HG02970 (cell line): ENCODE measurements at regions not wholly inside any gene's neighbourhood (a gene's known extent, or its start where the extent isn't known, plus 50 kb on each side); places are given as distances from the start of the nearest gene placed in this dataset.
A peak's percentile ranks its signal among the peaks of the same experiment; 100 is the strongest.
"Not testable (repeated sequence)": the region's sequence is repeated elsewhere in the genome, so short reads cannot be mapped to it uniquely, and the experiment has no call there.

Experiments
- ATAC-seq: cut with Tn5 transposase; IDR thresholded peaks from one replicate; pipeline ENCODE4 v1.9.1; 2021; ENCODE audit warnings: mild to moderate bottlenecking, moderate library complexity, moderate number of reproducible peaks; ENCODE audit not compliant: unreplicated experiment, low FRiP score

GRCh38 chr1:66424530-66424929 is 109.4 kb upstream of the SGIP1 start:
- ATAC-seq: not testable (repeated sequence)

- ATAC-seq: no peak
Observed at GRCh38 chr1:66426239-66426853, 107.6 kb upstream of the SGIP1 start.

DNA sequence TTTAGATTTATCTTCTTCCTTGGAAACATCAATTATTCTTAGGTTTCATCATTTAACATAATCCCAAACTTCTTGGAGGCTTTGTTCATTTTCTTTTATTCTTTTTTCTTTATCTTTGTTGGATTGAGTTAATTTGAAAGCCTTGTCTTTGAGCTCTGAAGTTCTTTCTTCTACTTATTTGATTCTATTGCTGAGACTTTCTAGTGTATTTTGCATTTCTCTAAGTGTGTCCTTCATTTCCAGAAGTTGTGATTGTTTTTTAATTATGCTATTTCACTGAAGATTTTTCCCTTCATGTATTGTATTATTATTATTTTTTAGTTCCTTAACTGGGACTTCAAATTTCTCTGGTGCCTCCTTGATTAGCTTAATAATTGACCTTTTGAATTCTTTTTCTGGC is 103.1 kb upstream of the SGIP1 start:
- not testable (repeated sequence) for ATAC-seq

- ATAC-seq: no peak
Observed at GRCh38 chr1:66431999-66432398, 102.0 kb upstream of the SGIP1 start.

DNA sequence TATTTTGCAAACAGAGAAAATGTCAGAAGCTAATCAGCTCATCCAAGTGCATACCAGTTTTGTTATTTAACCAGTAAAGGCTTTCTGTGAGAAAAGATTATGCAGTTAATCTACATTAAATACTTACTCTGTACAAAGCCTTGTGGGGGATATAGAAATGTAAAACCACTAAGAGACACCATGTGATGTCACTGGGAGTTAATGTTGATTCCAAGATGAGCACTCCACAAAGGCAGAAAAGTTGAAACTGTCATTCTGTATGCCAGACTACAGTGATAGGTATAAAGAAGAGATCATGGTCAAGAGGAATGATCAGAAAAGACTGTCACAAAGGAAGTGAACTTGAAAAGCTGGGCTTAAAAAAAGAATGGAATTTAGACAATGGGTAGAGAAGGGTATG is 100.3 kb upstream of the SGIP1 start:
- no peak for ATAC-seq

DNA sequence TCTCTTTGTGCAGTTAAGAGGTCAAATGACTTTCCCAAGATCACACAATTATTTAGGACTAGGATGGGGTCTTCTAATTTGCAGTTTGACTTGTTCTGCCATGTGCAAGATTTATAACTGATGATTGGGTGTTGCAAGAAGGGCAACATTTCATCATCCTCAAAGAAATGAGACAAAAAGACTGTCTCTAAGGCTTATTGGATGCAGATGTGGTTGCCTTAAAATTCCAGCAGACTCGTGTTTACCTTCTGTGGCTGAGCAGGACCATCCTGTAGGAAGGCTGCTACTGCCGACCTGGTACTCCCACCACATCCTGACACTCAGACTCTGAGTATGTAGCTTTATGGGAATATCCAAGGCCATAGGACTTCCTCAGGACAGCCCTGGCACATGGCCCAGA is 99.9 kb upstream of the SGIP1 start:
- ATAC-seq: no peak

DNA sequence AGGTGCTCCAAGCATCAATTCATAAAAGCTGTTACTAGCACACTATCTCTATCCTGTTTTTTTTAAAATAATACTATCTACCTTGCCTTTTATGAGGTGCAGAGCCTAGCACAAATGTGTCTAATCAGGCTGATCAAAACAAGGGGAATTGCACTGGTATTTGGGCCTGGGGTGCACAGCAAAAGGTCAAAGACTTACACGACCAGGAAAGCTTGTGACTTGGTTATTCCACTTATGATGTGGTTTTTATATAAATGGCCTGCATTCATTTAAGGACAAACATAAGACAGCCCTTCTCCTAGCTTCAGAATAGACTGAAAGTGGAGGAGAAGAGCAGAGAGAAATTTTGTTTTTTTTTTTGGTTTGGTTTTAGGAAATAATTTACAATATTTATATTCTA is 98.4 kb upstream of the SGIP1 start:
- no peak for ATAC-seq

DNA sequence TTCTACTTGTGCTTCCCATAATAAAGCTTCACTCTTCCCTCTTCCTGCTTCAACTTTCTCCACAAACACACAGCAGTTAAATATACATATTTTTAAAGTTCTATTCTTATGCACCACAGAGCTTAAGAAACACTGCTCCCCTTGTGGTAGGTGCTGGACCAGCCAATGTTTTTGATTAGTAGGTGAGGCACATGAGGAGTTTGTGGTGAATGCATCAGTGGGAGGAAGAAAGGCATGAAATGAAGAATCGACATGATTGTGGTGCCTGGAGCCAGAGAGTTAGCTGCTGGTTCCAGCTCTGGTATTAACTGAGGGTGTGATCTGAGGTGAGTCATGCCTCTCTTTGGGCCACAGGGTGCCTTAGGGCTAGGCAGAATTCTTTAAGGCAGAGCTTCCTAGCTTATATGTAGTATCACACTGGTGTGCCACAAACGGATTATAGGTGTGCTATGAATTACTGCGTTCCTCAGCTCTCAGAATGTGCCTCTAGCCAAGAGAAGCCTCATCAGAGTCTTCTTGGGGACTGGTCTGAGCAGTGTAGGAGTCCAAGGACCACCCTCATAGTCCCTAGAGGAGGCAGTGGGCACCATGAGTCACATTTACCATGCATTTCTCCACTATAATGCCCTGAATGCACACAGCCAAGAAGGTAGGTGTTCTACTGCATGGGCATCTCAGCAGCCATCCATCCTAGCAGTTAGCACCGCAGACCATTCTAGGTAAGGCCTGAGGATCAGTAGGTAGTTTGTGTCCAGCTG is 97.4 kb upstream of the SGIP1 start:
- ATAC-seq: peak; percentile 51

DNA sequence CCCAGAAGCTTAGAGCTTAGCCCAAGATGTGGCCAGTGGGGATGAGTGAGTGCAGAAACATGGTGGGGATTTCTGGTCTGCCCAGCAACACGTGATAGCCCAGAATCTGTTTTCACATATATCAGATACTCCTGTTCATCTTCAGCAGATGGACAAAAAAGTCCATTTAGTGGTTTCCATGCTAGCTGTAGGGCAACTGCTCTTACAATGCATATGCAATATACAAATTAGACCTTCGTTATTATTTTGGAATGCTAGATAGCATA is 96.9 kb upstream of the SGIP1 start:
- ATAC-seq: no peak

DNA sequence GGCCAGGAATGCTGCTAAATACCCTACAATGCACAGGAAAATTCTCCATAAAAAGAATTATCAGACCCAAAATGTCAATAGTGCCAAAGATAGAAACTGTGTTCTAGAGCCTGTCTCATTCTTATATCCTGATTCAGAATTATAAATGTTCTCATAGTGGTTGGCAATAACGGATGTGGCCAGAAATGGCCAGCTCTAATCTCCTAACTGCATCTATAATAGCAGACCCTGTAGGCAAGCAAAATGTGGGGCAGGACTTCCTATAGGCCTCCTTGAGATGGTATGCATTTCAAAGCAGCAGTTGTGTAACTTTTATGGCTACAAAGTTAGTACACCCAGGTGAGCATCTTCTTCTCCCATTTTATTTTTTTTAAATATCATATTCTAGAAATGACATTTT is 95.9 kb upstream of the SGIP1 start:
- no peak for ATAC-seq

GRCh38 chr1:66438501-66438900 is 95.5 kb upstream of the SGIP1 start:
- ATAC-seq: no peak

- ATAC-seq: no peak
Observed at GRCh38 chr1:66439031-66439740, 94.8 kb upstream of the SGIP1 start.

DNA sequence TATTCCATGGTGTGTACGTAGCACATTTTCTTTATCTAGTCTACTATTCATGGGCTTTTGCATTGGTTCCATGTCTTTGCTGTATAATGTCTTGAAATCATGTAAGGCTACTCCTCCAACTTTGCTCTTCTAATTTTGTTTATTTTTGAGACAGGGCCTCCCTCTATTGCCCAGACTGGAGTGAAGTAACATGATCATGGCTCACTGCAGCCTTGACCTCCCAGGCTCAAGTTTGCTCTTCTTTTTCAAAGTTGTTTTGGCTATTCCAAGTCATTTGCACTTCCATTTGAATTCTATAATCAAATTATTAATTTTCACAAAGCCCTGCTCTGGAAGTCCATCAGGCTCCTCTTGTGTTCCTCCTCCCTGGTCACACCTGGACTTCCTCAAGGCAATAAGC is 90.2 kb upstream of the SGIP1 start:
- no peak for ATAC-seq

- no peak for ATAC-seq
Observed at GRCh38 chr1:66444438-66445265, 89.3 kb upstream of the SGIP1 start.

DNA sequence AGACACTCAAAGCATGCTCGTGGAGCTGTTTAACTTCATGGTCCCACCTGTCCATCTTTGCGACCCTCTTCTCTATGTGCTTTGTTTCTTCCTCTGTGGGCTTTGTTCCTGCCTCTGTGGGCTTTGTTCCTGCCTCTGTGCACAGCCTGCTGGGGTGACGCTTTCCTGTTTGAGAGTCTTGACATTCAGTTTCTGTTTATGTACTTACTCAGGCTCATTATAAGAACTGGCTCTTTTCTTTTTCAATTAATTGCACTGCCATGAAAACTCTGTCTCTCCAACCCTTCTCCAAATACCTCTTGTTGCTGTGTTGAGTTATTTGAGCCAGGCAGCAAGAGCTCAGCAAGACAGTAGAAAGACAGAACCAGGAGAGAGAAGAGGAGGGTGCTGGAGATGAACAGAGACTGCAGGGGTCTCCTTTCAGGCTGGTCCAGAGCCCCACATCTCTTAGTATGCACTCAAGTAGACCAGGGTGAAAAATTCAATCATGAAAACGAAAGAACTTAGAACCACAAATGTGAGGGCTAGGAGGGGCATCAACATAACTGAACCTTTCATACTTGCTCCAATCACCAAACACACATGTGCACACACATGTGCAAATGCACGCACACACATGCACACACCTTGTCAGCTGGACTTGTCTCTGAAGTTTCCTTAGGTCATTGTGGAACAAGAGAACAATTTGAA is 88.3 kb upstream of the SGIP1 start:
- ATAC-seq: peak; percentile 59

- ATAC-seq: peak; percentile 55
Observed at GRCh38 chr1:66446261-66447001, 87.5 kb upstream of the SGIP1 start.

- ATAC-seq: no peak
Observed at GRCh38 chr1:66450043-66450514, 83.9 kb upstream of the SGIP1 start.

- ATAC-seq: no peak
Observed at GRCh38 chr1:66450847-66451246, 83.1 kb upstream of the SGIP1 start.

DNA sequence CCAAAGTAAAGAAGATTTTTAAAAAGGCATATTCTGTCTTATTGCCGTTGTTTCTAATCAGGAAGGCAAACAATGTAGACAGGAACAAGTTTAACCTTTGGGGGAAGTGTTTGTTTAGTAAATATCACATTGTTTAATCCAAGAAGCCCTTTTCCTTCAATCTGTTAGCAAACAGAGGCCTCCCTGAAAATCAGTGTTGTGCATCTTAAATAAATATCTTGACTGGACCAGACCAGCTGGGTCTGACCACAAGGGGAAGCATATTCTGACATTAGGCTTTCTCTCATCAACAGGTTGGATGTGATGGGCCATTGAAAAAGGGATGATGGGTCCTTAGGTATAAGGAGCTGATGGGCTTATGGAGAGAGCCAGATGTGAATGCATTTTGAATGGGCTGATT is 81.8 kb upstream of the SGIP1 start:
- no peak for ATAC-seq

DNA sequence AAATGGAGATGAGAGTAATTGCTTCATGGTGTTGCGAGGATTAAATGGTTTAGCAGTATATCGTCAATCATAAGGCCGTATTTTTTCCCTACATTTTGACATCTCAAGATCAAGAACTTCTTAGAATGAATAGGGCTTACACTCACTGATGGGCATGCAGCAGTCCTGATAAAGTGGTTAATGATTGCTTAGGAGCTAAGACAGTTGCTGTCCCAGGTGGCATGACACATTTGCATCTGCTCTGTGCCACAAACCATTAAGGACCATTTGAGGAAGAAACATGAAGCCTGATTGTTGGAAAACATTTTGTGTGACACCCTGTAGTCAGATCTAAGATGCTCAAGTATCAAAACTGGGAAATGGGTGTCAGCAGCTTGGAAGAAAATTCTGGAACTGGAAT is 81.0 kb upstream of the SGIP1 start:
- ATAC-seq: no peak
